KBM-7 (cell line): ENCODE measurements at regions not wholly inside any gene's neighbourhood (a gene's known extent, or its start where the extent isn't known, plus 50 kb on each side); places are given as distances from the start of the nearest gene placed in this dataset.

Experiments used
- DNase-seq: peaks from one replicate; pipeline ENCODE4 v3.0.0-alpha.2; 2015
- in situ Hi-C: fragments of 300-500 bp; cut with MboI; formaldehyde crosslinking; loops from 2 replicates; pipeline ENCODE4 v1.14.3; 2020; ENCODE audit warnings: low sequenced_read_pairs, low pct_unique_long_range_greater_than_20kb, mixed read lengths

GRCh38 chr3:22249658-22250057, 498.6 kb upstream of the ZNF385D start:
- no peak for DNase-seq
- in situ Hi-C loops, result no loop called here

DNA sequence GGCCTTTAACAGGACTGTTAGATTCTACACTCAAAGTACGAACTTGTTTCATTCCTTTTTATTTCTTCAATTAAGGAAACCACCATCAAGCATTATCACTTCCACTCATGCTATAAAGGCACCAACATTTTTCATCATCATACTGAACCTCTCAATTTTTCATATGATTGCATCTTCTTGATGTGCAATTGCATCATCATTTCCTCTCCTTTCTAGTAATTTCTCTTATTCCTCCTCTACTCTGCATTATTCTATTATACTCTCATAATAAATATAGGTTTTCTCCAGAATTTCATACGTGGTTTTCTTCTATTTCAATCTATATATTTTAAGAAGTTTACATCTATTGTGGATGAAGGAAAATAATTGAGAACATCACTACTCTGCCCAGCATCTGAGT, 506.2 kb upstream of the ZNF385D start:
- in situ Hi-C loops, result no loop called here
- DNase-seq, result no peak

GRCh38 chr3:22262386-22262785, 511.4 kb upstream of the ZNF385D start:
- in situ Hi-C loops, result no loop called here
- DNase-seq, result no peak

DNA sequence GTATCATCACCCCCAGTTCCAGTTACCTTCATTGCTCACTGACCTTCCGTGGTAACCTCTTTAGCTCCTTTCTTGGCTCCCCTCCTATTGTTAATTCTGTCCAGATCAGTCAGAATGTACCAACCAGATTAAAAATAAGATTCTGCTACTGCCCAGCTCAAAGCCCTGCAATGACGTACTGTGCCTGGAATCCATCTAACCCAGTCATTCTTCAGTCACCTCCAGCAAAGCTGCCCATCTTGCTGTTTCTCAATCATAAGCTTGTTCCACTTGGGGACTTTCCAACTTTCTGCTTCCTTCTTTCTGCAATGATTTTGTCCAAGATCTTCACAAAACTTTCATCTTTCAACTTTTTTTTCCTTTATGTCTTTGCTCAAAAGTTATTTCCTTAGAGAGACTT, 512.0 kb upstream of the ZNF385D start:
- in situ Hi-C loops, result no loop called here
- no peak for DNase-seq

GRCh38 chr3:22265403-22265802, 514.4 kb upstream of the ZNF385D start:
- no peak for DNase-seq
- in situ Hi-C loops, result no loop called here

DNA sequence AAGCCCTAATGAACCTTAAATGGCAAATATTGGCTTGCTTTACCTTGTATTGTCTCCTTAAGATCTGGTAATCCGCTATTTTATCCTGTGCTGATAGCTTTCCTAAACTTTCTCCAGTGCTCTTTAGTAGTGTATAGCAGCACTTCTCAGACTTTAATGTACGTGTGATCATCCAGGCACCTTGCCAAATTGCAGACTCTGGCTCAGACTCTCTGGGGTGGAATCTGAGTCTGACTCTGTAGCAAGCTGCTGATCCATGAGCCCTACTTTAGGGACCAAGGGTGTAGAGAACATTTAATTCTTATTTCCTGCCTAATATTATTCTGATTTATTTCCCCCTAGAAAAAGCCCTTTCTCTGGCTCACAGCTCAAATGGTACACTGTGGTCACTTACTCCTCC, 518.8 kb upstream of the ZNF385D start:
- DNase-seq, result no peak
- in situ Hi-C loops, result no loop called here

DNA sequence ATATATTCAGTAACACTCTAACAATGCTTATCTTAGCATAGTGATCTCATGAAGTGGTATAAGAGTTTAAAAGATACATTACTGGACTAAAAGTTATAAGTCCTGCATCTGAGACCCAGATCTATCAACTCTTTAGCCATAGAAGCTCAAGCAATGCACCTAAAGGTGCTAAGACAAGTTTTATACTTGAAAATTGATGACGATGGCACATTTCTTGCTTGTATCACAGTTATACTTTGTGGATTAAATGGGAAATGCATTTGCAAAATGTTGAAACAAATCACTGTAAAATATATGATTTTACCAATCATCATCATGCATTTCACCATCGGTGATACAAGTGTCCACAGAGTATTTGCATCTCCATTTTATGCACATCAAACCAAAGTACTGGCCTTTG, 525.3 kb upstream of the ZNF385D start:
- DNase-seq, result no peak
- in situ Hi-C loops, result no loop called here

GRCh38 chr3:22284559-22284958, 533.5 kb upstream of the ZNF385D start:
- DNase-seq, result no peak
- in situ Hi-C loops, result no loop called here

DNA sequence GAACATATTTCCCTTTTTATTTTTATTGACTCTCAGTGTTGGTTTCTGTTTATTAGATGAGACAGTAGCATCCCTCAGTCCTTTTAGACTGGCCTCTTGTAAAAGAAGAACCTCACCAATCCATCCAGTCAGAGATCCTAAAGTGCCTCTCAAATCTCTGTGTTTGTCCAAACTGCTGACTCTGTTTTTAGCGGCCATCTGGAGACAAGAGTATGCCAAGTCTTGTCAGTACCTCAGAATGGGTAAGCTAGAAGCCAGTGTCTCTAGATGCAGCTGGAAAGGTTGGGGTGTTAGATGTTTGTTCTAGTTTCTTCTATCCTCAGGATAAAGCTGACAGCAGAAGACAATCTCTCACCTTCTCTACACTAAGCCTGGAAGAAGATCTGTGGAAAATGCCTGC, 537.7 kb upstream of the ZNF385D start:
- in situ Hi-C loops, result no loop called here
- DNase-seq, result no peak

DNA sequence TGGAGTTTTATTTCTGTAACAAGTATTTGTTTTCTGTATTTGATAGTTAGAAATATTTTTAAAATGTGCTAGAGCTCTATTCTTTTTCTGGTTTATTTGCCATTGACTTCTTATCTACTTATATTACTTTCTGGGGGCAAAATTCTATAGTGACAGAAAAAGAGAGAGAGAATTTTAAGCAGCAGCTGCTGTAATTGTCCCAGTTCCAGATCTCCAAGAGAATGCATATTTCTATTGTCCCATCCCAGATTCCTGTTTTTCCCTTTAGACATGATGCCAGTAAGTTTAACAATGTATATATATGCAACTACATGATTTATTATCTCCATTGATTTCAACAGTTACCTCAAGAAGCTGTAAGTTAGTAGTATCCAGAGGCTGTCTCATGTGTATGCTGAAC, 541.7 kb upstream of the ZNF385D start:
- no peak for DNase-seq
- in situ Hi-C loops, result no loop called here

- in situ Hi-C loops, result no loop called here
- DNase-seq, result no peak
These were observed 545.6 kb upstream of the ZNF385D start for GRCh38 chr3:22296601-22297000.

DNA sequence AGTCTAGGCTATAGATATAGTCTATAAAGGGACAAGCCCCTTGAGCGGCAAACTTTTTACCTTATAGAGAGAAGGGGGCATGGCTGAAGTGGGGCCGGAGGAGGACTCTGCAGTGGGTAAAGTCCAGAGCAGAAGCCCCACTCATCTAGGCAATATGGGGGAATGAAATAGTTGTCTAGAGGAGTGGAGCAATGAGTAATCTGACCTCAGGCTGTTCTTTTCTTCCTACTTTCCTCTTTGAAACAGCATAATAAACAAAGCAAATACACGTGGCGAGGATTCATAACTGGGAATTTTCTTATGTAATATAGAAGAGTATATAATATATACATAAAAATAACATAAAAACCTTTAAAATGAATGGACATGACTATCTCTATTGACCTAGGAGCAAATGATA, 546.4 kb upstream of the ZNF385D start:
- no peak for DNase-seq
- in situ Hi-C loops, result no loop called here

DNA sequence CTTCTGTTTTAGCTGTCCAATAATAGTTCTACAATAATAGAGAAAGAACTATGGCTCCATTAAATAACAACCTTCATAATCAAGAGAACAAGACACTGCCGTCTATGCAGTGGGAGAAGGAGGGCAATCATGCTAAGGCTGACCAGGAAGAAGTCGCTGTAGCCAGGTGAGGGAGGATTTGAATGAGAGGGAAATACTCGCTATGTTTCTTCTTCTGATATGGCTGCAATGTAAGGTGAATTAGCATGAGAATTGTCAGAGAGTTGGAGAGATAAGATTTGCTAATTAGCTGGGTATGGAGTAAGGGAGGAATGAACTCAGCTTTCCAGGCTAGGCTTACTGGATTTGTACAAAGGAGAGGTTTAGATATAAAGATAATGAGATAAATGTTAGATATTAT, 555.4 kb upstream of the ZNF385D start:
- in situ Hi-C loops, result no loop called here
- DNase-seq, result no peak

DNA sequence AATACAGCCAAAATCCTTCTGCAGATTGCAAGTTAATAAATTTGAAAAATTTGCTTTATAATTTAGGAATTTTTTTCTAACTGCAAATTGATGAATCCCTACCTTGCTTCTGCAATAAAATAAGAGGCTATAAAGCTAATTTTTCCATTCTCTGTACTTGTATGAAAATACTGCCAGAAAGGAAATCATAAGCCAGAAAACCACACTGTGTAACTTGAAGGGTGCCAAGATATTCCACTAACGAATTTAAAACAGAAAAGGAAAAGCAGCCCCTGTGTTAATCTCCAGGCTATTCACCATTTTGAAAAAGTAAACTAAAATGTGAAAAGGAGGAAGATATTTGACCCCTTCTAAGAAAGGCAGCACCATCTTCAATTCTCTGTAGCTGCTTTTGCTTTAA, 557.9 kb upstream of the ZNF385D start:
- in situ Hi-C loops, result no loop called here
- DNase-seq, result no peak

DNA sequence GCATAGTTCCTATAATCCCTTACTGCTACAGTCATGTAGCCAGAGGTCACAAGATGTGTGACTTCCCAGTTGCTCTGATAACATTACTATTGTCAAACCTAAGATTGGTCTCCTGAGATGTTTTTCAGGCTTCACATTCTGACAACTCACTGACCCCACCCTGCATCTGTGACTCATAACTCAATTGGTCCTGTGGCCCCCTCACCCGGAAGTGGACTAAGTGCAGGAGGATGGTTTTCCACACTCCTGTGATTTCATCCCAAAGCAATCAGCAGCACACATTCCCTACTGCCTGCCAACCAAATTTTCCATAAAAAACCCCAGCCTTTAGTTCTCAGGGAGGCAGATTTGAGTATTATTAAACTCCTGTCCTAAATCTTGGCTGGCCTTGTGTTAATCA, 564.9 kb upstream of the ZNF385D start:
- no peak for DNase-seq
- in situ Hi-C loops, result no loop called here

GRCh38 chr3:22318325-22318724, 567.3 kb upstream of the ZNF385D start:
- in situ Hi-C loops, result no loop called here
- DNase-seq, result no peak

DNA sequence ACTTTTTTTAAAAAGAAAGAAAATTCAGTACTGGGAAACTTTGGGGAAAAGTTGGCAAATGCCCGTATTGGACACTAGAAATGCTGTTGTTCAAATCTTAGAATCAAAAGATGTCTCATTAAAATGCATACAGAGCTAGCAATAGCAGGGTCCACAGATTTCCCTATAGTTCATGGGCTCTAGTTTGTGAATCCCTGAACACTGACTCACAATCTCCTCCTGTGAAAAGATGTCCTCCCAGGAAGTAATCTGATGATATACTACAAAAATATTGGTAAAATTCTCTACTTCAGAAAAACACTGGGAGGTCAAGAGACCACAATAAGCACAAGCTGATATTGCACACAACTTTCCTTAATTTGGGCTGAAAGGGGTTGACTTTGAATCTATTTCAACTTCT, 568.4 kb upstream of the ZNF385D start:
- no peak for DNase-seq
- in situ Hi-C loops, result no loop called here

GRCh38 chr3:22322861-22323260, 571.9 kb upstream of the ZNF385D start:
- no peak for DNase-seq
- in situ Hi-C loops, result no loop called here

DNA sequence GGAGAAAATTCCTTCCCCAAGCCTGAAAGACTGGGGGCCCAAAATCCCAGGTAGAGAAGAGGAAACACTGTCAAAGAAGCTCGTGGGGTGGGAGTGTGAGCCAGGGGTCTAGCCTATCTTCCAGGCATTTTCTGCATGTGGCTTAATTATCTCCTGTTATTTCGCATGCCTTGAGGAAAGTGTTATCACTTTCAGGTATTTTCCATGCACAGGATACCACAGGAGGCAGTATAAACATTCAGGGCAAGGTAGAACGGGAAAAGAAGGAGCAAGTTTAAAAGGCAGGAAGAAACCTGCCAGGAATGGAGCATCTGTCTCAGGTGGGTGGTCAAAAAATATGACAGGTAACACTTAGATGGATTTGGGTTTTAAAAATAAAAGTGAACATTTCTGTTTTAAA, 575.3 kb upstream of the ZNF385D start:
- DNase-seq, result no peak
- in situ Hi-C loops, result no loop called here

- DNase-seq, result no peak
- in situ Hi-C loops, result no loop called here
These were observed 584.0 kb upstream of the ZNF385D start for GRCh38 chr3:22334996-22335395.

DNA sequence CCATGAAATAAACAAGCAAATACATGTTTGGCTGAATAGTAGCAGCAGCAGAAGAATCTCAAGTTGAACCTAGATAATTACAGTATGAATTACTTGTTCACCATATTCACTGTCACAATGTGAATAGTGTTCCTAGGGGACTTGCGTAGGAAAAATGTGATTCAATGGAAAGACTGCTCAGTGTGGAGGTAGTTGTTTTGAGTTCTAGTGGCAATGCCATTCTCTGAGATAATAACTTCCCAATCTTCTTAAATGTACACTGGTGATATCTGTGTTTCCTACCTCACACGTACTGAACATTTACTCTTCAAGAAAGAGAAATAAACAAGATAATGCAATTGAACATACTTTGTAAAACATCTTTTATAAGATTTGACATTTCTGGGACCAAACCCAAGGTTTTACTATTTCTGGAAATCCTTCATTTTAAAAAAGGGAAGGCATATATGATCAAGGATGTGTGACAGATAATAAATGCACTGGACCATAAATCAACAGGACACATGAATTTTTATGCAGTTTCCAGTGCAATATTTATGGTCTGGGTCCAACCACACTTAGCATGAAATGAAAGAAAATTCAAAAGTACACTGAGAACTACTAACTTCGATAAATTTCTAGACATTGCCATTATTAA, 598.3 kb upstream of the ZNF385D start:
- in situ Hi-C loops, result no loop called here
- no peak for DNase-seq

GRCh38 chr3:22351806-22352205, 600.8 kb upstream of the ZNF385D start:
- in situ Hi-C loops, result no loop called here
- DNase-seq, result no peak
